GM23338 (cell line): ENCODE measurements at regions not wholly inside any gene's neighbourhood (a gene's known extent, or its start where the extent isn't known, plus 50 kb on each side); places are given as distances from the start of the nearest gene placed in this dataset.

Experiments
- ATAC-seq: fragments of 200-7000 bp; cut with Tn5 transposase; 3 replicates; pipeline ENCODE4 v1.9.1; 2020
- DNase-seq: peaks from one replicate; pipeline ENCODE4 v3.0.0-alpha.2; 2015; ENCODE audit warnings: low spot score
- H2AFZ ChIP-seq: fragments of 200-600 bp; sonication (generic); 2 replicates; pipeline ENCODE4 v1.8.0; 2016; ENCODE audit warnings: antibody characterized with exemption, mild to moderate bottlenecking, moderate library complexity
- H3F3A ChIP-seq: fragments of 200-600 bp; sonication (generic); replicated peaks from 2 replicates; pipeline ENCODE4 v1.8.0; 2017; ENCODE audit warnings: antibody characterized with exemption, mixed run types, low read depth
- H3K27ac ChIP-seq: fragments of 200-600 bp; sonication (generic); 2 replicates; pipeline ENCODE4 v1.6.1; 2016; ENCODE audit warnings: low read depth
- H3K27me3 ChIP-seq: fragments of 200-600 bp; sonication (generic); 2 replicates; pipeline ENCODE4 v1.8.0; 2016; ENCODE audit warnings: mild to moderate bottlenecking, mixed run types, moderate library complexity; ENCODE audit not compliant: insufficient read depth
- H3K36me3 ChIP-seq: fragments of 200-600 bp; sonication (generic); 2 replicates; pipeline ENCODE4 v1.8.0; 2016; ENCODE audit warnings: mild to moderate bottlenecking; ENCODE audit not compliant: insufficient read depth
- H3K4me1 ChIP-seq: fragments of 200-600 bp; sonication (generic); 2 replicates; pipeline ENCODE4 v1.8.0; 2016; ENCODE audit warnings: mild to moderate bottlenecking, moderate library complexity; ENCODE audit not compliant: insufficient read depth
- H3K4me2 ChIP-seq: fragments of 200-600 bp; sonication (generic); 2 replicates; pipeline ENCODE4 v1.7.1; 2017; ENCODE audit warnings: mixed run types
- H3K4me3 ChIP-seq: fragments of 200-600 bp; sonication (generic); 2 replicates; pipeline ENCODE4 v1.6.1; 2016; ENCODE audit warnings: mixed run types
- H3K79me2 ChIP-seq: fragments of 200-600 bp; sonication (generic); replicated peaks from 2 replicates; pipeline ENCODE4 v1.8.0; 2017; ENCODE audit warnings: mild to moderate bottlenecking; ENCODE audit not compliant: insufficient read depth
- H3K9me2 ChIP-seq: fragments of 200-600 bp; sonication (generic); 2 replicates; pipeline ENCODE4 v1.8.0; 2017; ENCODE audit not compliant: insufficient read depth
- H4K20me1 ChIP-seq: fragments of 200-600 bp; sonication (generic); replicated peaks from 2 replicates; pipeline ENCODE4 v1.8.0; 2017; ENCODE audit warnings: mild to moderate bottlenecking; ENCODE audit not compliant: insufficient read depth
- H3K27ac Mint-ChIP-seq: 2 replicates; pipeline ENCODE4 v1.8.0; 2020; ENCODE audit warnings: inconsistent platforms, mild to moderate bottlenecking, moderate library complexity, mixed read lengths
- H3K27me3 Mint-ChIP-seq: 3 replicates; pipeline ENCODE4 v1.8.0; 2022; ENCODE audit warnings: low read depth, mild to moderate bottlenecking, moderate library complexity, mixed read lengths, inconsistent platforms; ENCODE audit not compliant: insufficient read depth, poor library complexity
- H3K36me3 Mint-ChIP-seq: 3 replicates; pipeline ENCODE4 v1.8.0; 2021; ENCODE audit warnings: low read depth, mild to moderate bottlenecking, inconsistent platforms, moderate library complexity, mixed read lengths
- H3K4me1 Mint-ChIP-seq: 3 replicates; pipeline ENCODE4 v1.8.0; 2020; ENCODE audit warnings: mild to moderate bottlenecking, inconsistent platforms, mixed read lengths
- H3K4me3 Mint-ChIP-seq: 3 replicates; pipeline ENCODE4 v1.8.0; 2021; ENCODE audit warnings: moderate library complexity, mild to moderate bottlenecking, inconsistent platforms, mixed read lengths
- H3K9me3 Mint-ChIP-seq: 3 replicates; pipeline ENCODE4 v1.8.0; 2020; ENCODE audit warnings: moderate library complexity, mild to moderate bottlenecking, inconsistent platforms, mixed read lengths
- CREB1 ChIP-seq: fragments of 250-450 bp; sonication (Bioruptor Pico); IDR thresholded peaks from 2 replicates; pipeline ENCODE4 v1.5.0; 2020; ENCODE audit warnings: low read depth, mild to moderate bottlenecking, moderate library complexity
- CTCF ChIP-seq, 2 experiments: fragments of 200-600 bp in 1 of 2; sonication (generic) in 1 of 2; conservative IDR thresholded peaks; 2 replicates each; pipeline versions ENCODE4 v1.5.1 to v1.6.1; 2016 to 2017; ENCODE audit warnings: antibody characterized with exemption in 2 of 2, low read depth in 2 of 2, mild to moderate bottlenecking in 2 of 2, moderate library complexity in 1 of 2
- ETS1 ChIP-seq: IDR thresholded peaks from 2 replicates; pipeline ENCODE4 v1.6.1; 2016; ENCODE audit warnings: antibody characterized with exemption
- EZH2 ChIP-seq: fragments of 200-600 bp; sonication (generic); IDR thresholded peaks from one replicate; pipeline ENCODE4 v1.8.0; 2017; ENCODE audit warnings: antibody characterized with exemption, mild to moderate bottlenecking, low read depth; ENCODE audit not compliant: unreplicated experiment
- JUNB ChIP-seq: IDR thresholded peaks from one replicate; pipeline ENCODE4 v1.6.1; 2016; ENCODE audit warnings: antibody characterized with exemption; ENCODE audit not compliant: unreplicated experiment
- NANOG ChIP-seq: IDR thresholded peaks from 2 replicates; pipeline ENCODE4 v1.6.1; 2016; ENCODE audit warnings: antibody characterized with exemption, borderline replicate concordance
- POLR2AphosphoS5 ChIP-seq: IDR thresholded peaks from 2 replicates; pipeline ENCODE4 v1.6.1; 2016; ENCODE audit warnings: antibody characterized with exemption, low read depth
- REST ChIP-seq: IDR thresholded peaks from one replicate; pipeline ENCODE4 v1.6.1; 2018; ENCODE audit warnings: antibody characterized with exemption; ENCODE audit not compliant: unreplicated experiment
- STAT1 ChIP-seq: IDR thresholded peaks from one replicate; pipeline ENCODE4 v1.6.1; 2016; ENCODE audit warnings: antibody characterized with exemption; ENCODE audit not compliant: unreplicated experiment
- ZNF114 ChIP-seq: fragments of 250-450 bp; sonication (Bioruptor Pico); IDR thresholded peaks from 2 replicates; pipeline ENCODE4 v1.5.0; 2020; ENCODE audit warnings: mild to moderate bottlenecking, moderate library complexity
- ZNF331 ChIP-seq: fragments of 250-450 bp; sonication (Bioruptor Pico); IDR thresholded peaks from 2 replicates; pipeline ENCODE4 v1.5.0; 2020; ENCODE audit warnings: low read depth, mild to moderate bottlenecking, moderate library complexity
- ZNF462 ChIP-seq: fragments of 250-450 bp; sonication (Bioruptor Pico); IDR thresholded peaks from 2 replicates; pipeline ENCODE4 v1.5.0; 2020; ENCODE audit warnings: mild to moderate bottlenecking, moderate library complexity

GRCh38 chr4:127505203-127505602 is 127.6 kb upstream of the INTU start (continued):
- TF ChIP-seq CTCF (conservative IDR thresholded peaks at IDR 0.05; ENCODE audit: low read depth in 2 of 2) (no peak), ETS1 (no peak), NANOG (no peak), ZNF114 (CRISPR knock-in tag) (no peak), STAT1 (no peak), CREB1 (CRISPR knock-in tag) (no peak), JUNB (no peak), REST (no peak), EZH2 (no peak)

- Mint-ChIP-seq H3K36me3 (no peaks in the 10 kb centered on the region), H3K4me3 (no peak overlapping the region), H3K4me1 (peaks cover 27% of the 10 kb centered on the region), H3K27me3 (no peaks in the 10 kb centered on the region), H3K9me3 (no peaks in the 10 kb centered on the region; the same call in 2 of the 3 replicates), H3K27ac (no peak overlapping the region)
- DNase-seq (no peak), ATAC-seq (no peak)
- peaks cover 5% of the 10 kb centered on the region; the same call in 1 of the 2 replicates for H3K9me2 ChIP-seq
- H3K27me3 ChIP-seq, result no peaks in the 10 kb centered on the region
- no peaks in the 10 kb centered on the region for H4K20me1 ChIP-seq
- H3K4me3 ChIP-seq, result no peak overlapping the region
- no peak overlapping the region for H3K27ac ChIP-seq
- H3F3A ChIP-seq, result no peaks in the 10 kb centered on the region
- peaks cover 8% of the 10 kb centered on the region; the same call in 1 of the 2 replicates for H3K4me1 ChIP-seq
- H3K4me2 ChIP-seq, result no peak overlapping the region
- no peaks in the 10 kb centered on the region for H3K79me2 ChIP-seq
- no peaks in the 10 kb centered on the region for H3K36me3 ChIP-seq
- H2AFZ ChIP-seq, result no peak overlapping the region
- no peak for TF ChIP-seq EZH2
- TF ChIP-seq POLR2AphosphoS5, result no peak
- TF ChIP-seq STAT1, result no peak
- TF ChIP-seq NANOG, result no peak
- TF ChIP-seq ZNF462 (CRISPR knock-in tag), result no peak
- TF ChIP-seq ZNF331 (CRISPR knock-in tag), result no peak
- no peak for TF ChIP-seq ETS1
These were observed 126.5 kb upstream of the INTU start for GRCh38 chr4:127506283-127506682.
